ENCODE measurements at regions not wholly inside any gene's neighbourhood (a gene's known extent, or its start where the extent isn't known, plus 50 kb on each side); places are given as distances from the start of the nearest gene placed in this dataset.

- Histone ChIP-seq H3K79me2 (ENCODE audit: insufficient read depth, low read length) (no peaks in the 10 kb centered on the region), H3K27me3 (ENCODE audit: insufficient read depth, low read length) (no peaks in the 10 kb centered on the region), H3K4me2 (ENCODE audit: insufficient read depth, low read length) (no peak overlapping the region), H2AFZ (ENCODE audit: low read length) (no peak overlapping the region), H3K4me3 (ENCODE audit: insufficient read depth, low read length) (no peak overlapping the region), H3K36me3 (ENCODE audit: insufficient read depth, low read length) (no peaks in the 10 kb centered on the region), H4K20me1 (ENCODE audit: insufficient read depth, low read length) (no peaks in the 10 kb centered on the region), H3K9me3 (ENCODE audit: low read depth, low read length) (no peaks in the 10 kb centered on the region), H3K27ac (ENCODE audit: low read depth, low read length) (no peak overlapping the region), H3K4me1 (ENCODE audit: insufficient read depth, low read length) (peaks cover 27% of the 10 kb centered on the region)
- no peak for DNase-seq (ENCODE audit: insufficient read length, low spot score, missing footprints)
- TF ChIP-seq, protein P1, sequence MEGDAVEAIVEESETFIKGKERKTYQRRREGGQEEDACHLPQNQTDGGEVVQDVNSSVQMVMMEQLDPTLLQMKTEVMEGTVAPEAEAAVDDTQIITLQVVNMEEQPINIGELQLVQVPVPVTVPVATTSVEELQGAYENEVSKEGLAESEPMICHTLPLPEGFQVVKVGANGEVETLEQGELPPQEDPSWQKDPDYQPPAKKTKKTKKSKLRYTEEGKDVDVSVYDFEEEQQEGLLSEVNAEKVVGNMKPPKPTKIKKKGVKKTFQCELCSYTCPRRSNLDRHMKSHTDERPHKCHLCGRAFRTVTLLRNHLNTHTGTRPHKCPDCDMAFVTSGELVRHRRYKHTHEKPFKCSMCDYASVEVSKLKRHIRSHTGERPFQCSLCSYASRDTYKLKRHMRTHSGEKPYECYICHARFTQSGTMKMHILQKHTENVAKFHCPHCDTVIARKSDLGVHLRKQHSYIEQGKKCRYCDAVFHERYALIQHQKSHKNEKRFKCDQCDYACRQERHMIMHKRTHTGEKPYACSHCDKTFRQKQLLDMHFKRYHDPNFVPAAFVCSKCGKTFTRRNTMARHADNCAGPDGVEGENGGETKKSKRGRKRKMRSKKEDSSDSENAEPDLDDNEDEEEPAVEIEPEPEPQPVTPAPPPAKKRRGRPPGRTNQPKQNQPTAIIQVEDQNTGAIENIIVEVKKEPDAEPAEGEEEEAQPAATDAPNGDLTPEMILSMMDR (IDR thresholded peaks at IDR 0.05; ENCODE audit: extremely low read depth, low read depth, low read length): no peak
Observed at GRCh38 chr13:50672025-50672424, 171.5 kb downstream of the DLEU7 start.

DNA sequence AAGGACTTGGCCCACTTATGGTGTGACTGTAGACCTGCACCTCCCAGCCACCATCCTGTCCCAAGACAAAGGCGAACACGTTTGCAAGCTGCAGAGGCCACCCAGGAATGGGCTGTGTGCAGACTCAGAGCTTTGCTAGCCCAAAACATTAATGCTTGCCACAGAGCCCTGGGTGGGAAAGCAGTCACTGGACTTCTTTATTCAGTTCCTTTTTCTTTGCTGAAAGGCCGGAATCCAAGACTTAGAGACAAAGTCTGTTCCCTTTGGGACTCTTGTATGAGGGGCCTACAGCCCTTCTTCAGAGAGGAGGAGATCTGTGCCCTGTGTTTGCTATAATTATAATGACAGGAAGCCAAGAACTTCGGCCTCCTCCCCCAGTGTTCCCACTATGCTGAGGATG lies 167.8 kb downstream of the DLEU7 start:
- H3K4me2 ChIP-seq (ENCODE audit: insufficient read depth, low read length): no peak overlapping the region
- no peaks in the 10 kb centered on the region for H3K79me2 ChIP-seq (ENCODE audit: insufficient read depth, low read length)
- no peak overlapping the region for H3K4me3 ChIP-seq (ENCODE audit: insufficient read depth, low read length)
- no peak for DNase-seq (ENCODE audit: insufficient read length, low spot score, missing footprints)
- no peaks in the 10 kb centered on the region for H3K36me3 ChIP-seq (ENCODE audit: insufficient read depth, low read length)
- no peak overlapping the region for H2AFZ ChIP-seq (ENCODE audit: low read length)
- H3K9me3 ChIP-seq (ENCODE audit: low read depth, low read length): no peaks in the 10 kb centered on the region
- no peaks in the 10 kb centered on the region for H4K20me1 ChIP-seq (ENCODE audit: insufficient read depth, low read length)
- H3K27me3 ChIP-seq (ENCODE audit: insufficient read depth, low read length): no peaks in the 10 kb centered on the region
- TF ChIP-seq, protein P1 (IDR thresholded peaks at IDR 0.05; ENCODE audit: extremely low read depth, low read depth, low read length): no peak
- H3K4me1 ChIP-seq (ENCODE audit: insufficient read depth, low read length): peaks cover 58% of the 10 kb centered on the region
- no peak overlapping the region for H3K27ac ChIP-seq (ENCODE audit: low read depth, low read length)

DNA sequence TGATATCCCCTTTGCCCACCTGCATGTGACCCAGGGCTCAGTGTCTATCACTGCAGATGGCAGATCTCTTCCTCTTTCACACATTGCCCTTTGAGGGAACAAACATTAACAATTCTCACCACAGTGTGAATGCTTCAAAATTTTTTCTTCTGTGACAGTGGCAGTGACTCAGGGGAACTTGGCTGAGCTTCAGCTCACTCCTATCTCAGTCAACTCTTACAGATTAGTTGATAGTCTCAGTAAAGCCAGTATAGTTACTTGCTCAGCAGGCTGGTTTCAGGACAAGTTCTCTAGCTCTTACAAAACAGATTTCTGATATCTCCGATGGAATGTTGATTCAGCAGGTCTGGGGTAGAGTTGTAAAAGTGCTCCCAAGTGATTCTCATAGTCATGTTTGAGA lies 166.9 kb downstream of the DLEU7 start:
- TF ChIP-seq, protein P1 (IDR thresholded peaks at IDR 0.05; ENCODE audit: extremely low read depth, low read depth, low read length): no peak
- peak overlapping the region; percentile 0 for H3K4me2 ChIP-seq (ENCODE audit: insufficient read depth, low read length)
- H3K4me1 ChIP-seq (ENCODE audit: insufficient read depth, low read length): peaks cover 51% of the 10 kb centered on the region
- no peak overlapping the region for H2AFZ ChIP-seq (ENCODE audit: low read length)
- H4K20me1 ChIP-seq (ENCODE audit: insufficient read depth, low read length): no peaks in the 10 kb centered on the region
- no peaks in the 10 kb centered on the region for H3K36me3 ChIP-seq (ENCODE audit: insufficient read depth, low read length)
- no peaks in the 10 kb centered on the region for H3K79me2 ChIP-seq (ENCODE audit: insufficient read depth, low read length)
- no peak for DNase-seq (ENCODE audit: insufficient read length, low spot score, missing footprints)
- H3K27ac ChIP-seq (ENCODE audit: low read depth, low read length): peak overlapping the region; percentile 99
- no peak overlapping the region for H3K4me3 ChIP-seq (ENCODE audit: insufficient read depth, low read length)
- no peaks in the 10 kb centered on the region for H3K27me3 ChIP-seq (ENCODE audit: insufficient read depth, low read length)
- no peaks in the 10 kb centered on the region for H3K9me3 ChIP-seq (ENCODE audit: low read depth, low read length)

- Histone ChIP-seq H4K20me1 (ENCODE audit: insufficient read depth, low read length) (no peaks in the 10 kb centered on the region), H3K9me3 (ENCODE audit: low read depth, low read length) (no peaks in the 10 kb centered on the region), H2AFZ (ENCODE audit: low read length) (no peak overlapping the region), H3K27ac (ENCODE audit: low read depth, low read length) (peak overlapping the region; percentile 99), H3K36me3 (ENCODE audit: insufficient read depth, low read length) (no peaks in the 10 kb centered on the region), H3K27me3 (ENCODE audit: insufficient read depth, low read length) (no peaks in the 10 kb centered on the region), H3K4me1 (ENCODE audit: insufficient read depth, low read length) (peaks cover 45% of the 10 kb centered on the region), H3K4me3 (ENCODE audit: insufficient read depth, low read length) (no peak overlapping the region), H3K79me2 (ENCODE audit: insufficient read depth, low read length) (no peaks in the 10 kb centered on the region), H3K4me2 (ENCODE audit: insufficient read depth, low read length) (peak overlapping the region; percentile 0)
- DNase-seq (ENCODE audit: insufficient read length, low spot score, missing footprints): no peak
- TF ChIP-seq, protein P1 (IDR thresholded peaks at IDR 0.05; ENCODE audit: extremely low read depth, low read depth, low read length): no peak
Observed at GRCh38 chr13:50677258-50677657, 166.2 kb downstream of the DLEU7 start.

Measured in osteoblast (primary cell).